HL-60 (cell line): ENCODE measurements at regions not wholly inside any gene's neighbourhood (a gene's known extent, or its start where the extent isn't known, plus 50 kb on each side); places are given as distances from the start of the nearest gene placed in this dataset.

Experiments used
- CTCF ChIP-seq: IDR thresholded peaks from one replicate; pipeline ENCODE4 v1.5.1; 2011; ENCODE audit warnings: low read length, control low read depth, inconsistent platforms; ENCODE audit not compliant: insufficient read depth
- POLR2AphosphoS5 ChIP-seq: IDR thresholded peaks from 2 replicates; pipeline ENCODE4 v1.6.1; 2012; ENCODE audit warnings: low read depth
- REST ChIP-seq: IDR thresholded peaks from 2 replicates; pipeline ENCODE4 v1.6.1; 2012; ENCODE audit warnings: low read depth; ENCODE audit not compliant: insufficient replicate concordance

GRCh38 chr18:41871229-41872000 is 83.6 kb upstream of the PIK3C3 start:
- TF ChIP-seq CTCF (no peak), POLR2AphosphoS5 (no peak), REST (no peak)
